CD14-positive monocyte (primary cell): ENCODE measurements at regions not wholly inside any gene's neighbourhood (a gene's known extent, or its start where the extent isn't known, plus 50 kb on each side); places are given as distances from the start of the nearest gene placed in this dataset.

Experiments used
- DNase-seq, 3 donors: peaks; one replicate each; pipeline ENCODE4 v3.0.0-alpha.2; 2011 to 2022
- H2AFZ ChIP-seq: 2 replicates; pipeline ENCODE4 v1.6.0; 2012; ENCODE audit warnings: mild to moderate bottlenecking, low read depth, low read length, inconsistent platforms; ENCODE audit not compliant: insufficient read depth, poor library complexity, severe bottlenecking
- H3K27ac ChIP-seq, 2 donors: 1 replicate in 1 of 2; 2 replicates in 1 of 2; pipeline ENCODE4 v1.5.1; 2012 to 2013; ENCODE audit warnings: low read length in 2 of 2, control low read depth in 1 of 2, inconsistent platforms in 1 of 2, low read depth in 1 of 2, mild to moderate bottlenecking in 1 of 2
- H3K27me3 ChIP-seq, 2 donors: one replicate each; pipeline versions ENCODE4 v1.6.0 to v1.6.1; 2011 to 2013; ENCODE audit warnings: low read length in 2 of 2; ENCODE audit not compliant: control insufficient read depth in 2 of 2, insufficient read depth in 2 of 2
- H3K36me3 ChIP-seq, 2 donors: replicated peaks in 1 of 2; 1 replicate in 1 of 2; 2 replicates in 1 of 2; pipeline versions ENCODE4 v1.5.1 to v1.6.1; 2012 to 2013; ENCODE audit warnings: low read length in 2 of 2, control low read depth in 1 of 2, inconsistent platforms in 1 of 2, mild to moderate bottlenecking in 1 of 2; ENCODE audit not compliant: insufficient read depth in 2 of 2, control insufficient read depth in 1 of 2
- H3K4me1 ChIP-seq, 2 donors: 1 replicate in 1 of 2; 2 replicates in 1 of 2; pipeline versions ENCODE4 v1.5.1 to v1.6.1; 2012 to 2013; ENCODE audit warnings: low read length in 2 of 2, control low read depth in 1 of 2, inconsistent platforms in 1 of 2, mild to moderate bottlenecking in 1 of 2, moderate library complexity in 1 of 2; ENCODE audit not compliant: insufficient read depth in 2 of 2, control insufficient read depth in 1 of 2
- H3K4me2 ChIP-seq: replicated peaks from 2 replicates; pipeline ENCODE3; 2012; ENCODE audit warnings: low read length, moderate library complexity, mild to moderate bottlenecking; ENCODE audit not compliant: poor library complexity, severe bottlenecking; ENCODE audit errors: extremely low read depth
- H3K4me3 ChIP-seq, 3 experiments: fragments of 200-600 bp in 1 of 3; sonication (generic) in 1 of 3; replicated peaks in 1 of 3; 1 replicate in 2 of 3; 2 replicates in 1 of 3; pipeline ENCODE4 v1.5.1; 2011 to 2013; ENCODE audit warnings: low read length in 3 of 3, mild to moderate bottlenecking in 3 of 3, control low read depth in 2 of 3, low read depth in 2 of 3, inconsistent platforms in 1 of 3, moderate library complexity in 1 of 3
- H3K79me2 ChIP-seq: 2 replicates; pipeline ENCODE4 v1.6.0; 2012; ENCODE audit warnings: mild to moderate bottlenecking, control low read depth, inconsistent platforms, low read length, moderate library complexity; ENCODE audit not compliant: insufficient read depth
- H3K9ac ChIP-seq: 2 replicates; pipeline ENCODE4 v1.6.0; 2017; ENCODE audit warnings: low read length, mild to moderate bottlenecking; ENCODE audit not compliant: insufficient read depth, poor library complexity, severe bottlenecking
- H3K9me3 ChIP-seq, 2 donors: replicated peaks in 1 of 2; 1 replicate in 1 of 2; 2 replicates in 1 of 2; pipeline versions ENCODE4 v1.5.1 to v1.6.1; 2012 to 2013; ENCODE audit warnings: low read length in 2 of 2, control low read depth in 1 of 2; ENCODE audit not compliant: control insufficient read depth in 1 of 2, insufficient read depth in 1 of 2
- H4K20me1 ChIP-seq: 2 replicates; pipeline ENCODE4 v1.6.0; 2012; ENCODE audit warnings: mild to moderate bottlenecking, low read length, control low read depth, moderate library complexity; ENCODE audit not compliant: insufficient read depth
- H3K27ac Mint-ChIP-seq, 7 donors: one replicate each; pipeline ENCODE4 v1.8.0; 2020; ENCODE audit warnings: mild to moderate bottlenecking in 7 of 7, mixed read lengths in 7 of 7, moderate library complexity in 6 of 7, inconsistent platforms in 2 of 7
- H3K27me3 Mint-ChIP-seq, 3 donors: one replicate each; pipeline ENCODE4 v1.8.0; 2021 to 2022; ENCODE audit warnings: low read depth in 3 of 3, mild to moderate bottlenecking in 3 of 3, mixed read lengths in 3 of 3, moderate library complexity in 3 of 3, inconsistent platforms in 1 of 3
- H3K36me3 Mint-ChIP-seq, 2 donors: one replicate each; pipeline ENCODE4 v1.8.0; 2020; ENCODE audit warnings: mixed read lengths in 2 of 2, inconsistent platforms in 1 of 2, mild to moderate bottlenecking in 1 of 2
- H3K4me1 Mint-ChIP-seq: one replicate; pipeline ENCODE4 v1.8.0; 2020; ENCODE audit warnings: mild to moderate bottlenecking, mixed read lengths
- H3K4me3 Mint-ChIP-seq, 2 donors: one replicate each; pipeline ENCODE4 v1.8.0; 2020; ENCODE audit warnings: mild to moderate bottlenecking in 2 of 2, mixed read lengths in 2 of 2, moderate library complexity in 1 of 2
- H3K9me3 Mint-ChIP-seq, 7 donors: one replicate each; pipeline ENCODE4 v1.8.0; 2020 to 2022; ENCODE audit warnings: mixed read lengths in 7 of 7, mild to moderate bottlenecking in 6 of 7, moderate library complexity in 6 of 7, inconsistent platforms in 2 of 7
- WGBS: methylation state at CpG from one replicate; pipeline ENCODE4 v1.1.5; 2013; ENCODE audit warnings: missing lambda C conversion rate; ENCODE audit not compliant: insufficient coverage; 5-methylcytosine and 5-hydroxymethylcytosine counted together
- intact Hi-C, 2 donors: fragments of 100-400 bp; cut with micrococcal nuclease; formaldehyde crosslinking; loops; one replicate each; pipeline versions ENCODE4 v1.15.0 to v1.15.1; 2023
- TF ChIP-seq, protein P1 (sequence below): fragments of 200-600 bp; IDR thresholded peaks from one replicate; pipeline ENCODE4 v1.8.0; 2022; ENCODE audit warnings: antibody characterized with exemption, mild to moderate bottlenecking

DNA sequence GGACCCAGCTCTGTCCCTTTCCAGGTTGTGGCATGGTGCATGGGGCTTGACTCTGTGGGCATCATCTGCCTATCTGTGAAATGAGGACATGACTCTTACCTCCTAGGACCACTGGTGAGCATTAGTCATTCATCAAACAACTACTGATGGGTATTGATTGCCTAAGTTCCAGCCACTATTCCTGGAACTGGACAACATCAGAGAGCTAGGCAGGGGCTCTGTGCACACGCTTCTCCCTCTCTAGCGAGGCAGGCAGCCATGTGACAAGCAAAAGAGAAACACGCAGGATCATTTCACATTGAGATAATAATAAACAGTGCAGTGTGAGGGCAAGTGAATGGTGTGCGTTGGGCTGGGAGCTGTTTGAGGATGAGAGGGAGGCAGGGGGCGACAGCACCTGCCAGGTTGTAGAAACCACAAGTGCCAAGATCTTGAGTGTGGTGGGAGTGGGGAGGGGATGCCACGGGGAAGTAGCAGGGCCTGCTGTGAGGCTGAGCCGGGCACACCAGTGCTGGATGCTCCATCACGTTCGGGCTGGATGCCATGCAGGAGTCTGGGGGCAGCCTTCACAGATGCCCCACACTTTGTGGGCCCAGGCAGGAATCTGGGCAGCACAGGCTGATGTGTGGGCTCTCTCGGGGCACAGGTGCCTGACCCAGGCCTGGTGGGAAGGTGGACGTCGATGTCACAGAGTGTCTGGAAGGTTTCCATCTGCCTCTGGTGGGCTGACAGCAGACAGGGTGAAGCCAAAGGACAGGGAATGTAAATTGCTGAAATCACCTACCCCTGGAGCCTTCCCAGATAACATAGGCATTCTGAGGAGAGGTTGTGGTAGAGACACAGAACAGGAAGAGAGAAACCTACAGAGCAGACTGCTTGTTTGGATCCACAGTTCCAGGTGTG is 405.5 kb downstream of the RPS24 start:
- H3K27me3 ChIP-seq = no peaks in the 10 kb centered on the region
- H4K20me1 ChIP-seq = no peaks in the 10 kb centered on the region
- no peaks in the 10 kb centered on the region for H3K36me3 ChIP-seq
- no peak overlapping the region for H3K27ac ChIP-seq
- TF ChIP-seq, protein P1, sequence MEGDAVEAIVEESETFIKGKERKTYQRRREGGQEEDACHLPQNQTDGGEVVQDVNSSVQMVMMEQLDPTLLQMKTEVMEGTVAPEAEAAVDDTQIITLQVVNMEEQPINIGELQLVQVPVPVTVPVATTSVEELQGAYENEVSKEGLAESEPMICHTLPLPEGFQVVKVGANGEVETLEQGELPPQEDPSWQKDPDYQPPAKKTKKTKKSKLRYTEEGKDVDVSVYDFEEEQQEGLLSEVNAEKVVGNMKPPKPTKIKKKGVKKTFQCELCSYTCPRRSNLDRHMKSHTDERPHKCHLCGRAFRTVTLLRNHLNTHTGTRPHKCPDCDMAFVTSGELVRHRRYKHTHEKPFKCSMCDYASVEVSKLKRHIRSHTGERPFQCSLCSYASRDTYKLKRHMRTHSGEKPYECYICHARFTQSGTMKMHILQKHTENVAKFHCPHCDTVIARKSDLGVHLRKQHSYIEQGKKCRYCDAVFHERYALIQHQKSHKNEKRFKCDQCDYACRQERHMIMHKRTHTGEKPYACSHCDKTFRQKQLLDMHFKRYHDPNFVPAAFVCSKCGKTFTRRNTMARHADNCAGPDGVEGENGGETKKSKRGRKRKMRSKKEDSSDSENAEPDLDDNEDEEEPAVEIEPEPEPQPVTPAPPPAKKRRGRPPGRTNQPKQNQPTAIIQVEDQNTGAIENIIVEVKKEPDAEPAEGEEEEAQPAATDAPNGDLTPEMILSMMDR = no peak
- no peaks in the 10 kb centered on the region for H3K9me3 ChIP-seq
- Mint-ChIP-seq H3K9me3 (no peaks in the 10 kb centered on the region), H3K4me3 (no peak overlapping the region), H3K27me3 (peaks cover 2 to 8% (median 6%) of the 10 kb centered on the region in 3 donors), H3K4me1 (no peaks in the 10 kb centered on the region), H3K27ac (peak overlapping the region in 2 of 7 donors; percentile 9 to 60), H3K36me3 (no peaks in the 10 kb centered on the region)
- intact Hi-C loops = no loop called here
- H3K9ac ChIP-seq = no peak overlapping the region
- DNase-seq = no peak
- H3K4me1 ChIP-seq = no peaks in the 10 kb centered on the region
- 80% methylated on average over 7 of the region's 12 CpGs for WGBS
- H2AFZ ChIP-seq = no peak overlapping the region
- H3K79me2 ChIP-seq = no peaks in the 10 kb centered on the region
- no peak overlapping the region for H3K4me3 ChIP-seq
- no peak overlapping the region for H3K4me2 ChIP-seq

DNA sequence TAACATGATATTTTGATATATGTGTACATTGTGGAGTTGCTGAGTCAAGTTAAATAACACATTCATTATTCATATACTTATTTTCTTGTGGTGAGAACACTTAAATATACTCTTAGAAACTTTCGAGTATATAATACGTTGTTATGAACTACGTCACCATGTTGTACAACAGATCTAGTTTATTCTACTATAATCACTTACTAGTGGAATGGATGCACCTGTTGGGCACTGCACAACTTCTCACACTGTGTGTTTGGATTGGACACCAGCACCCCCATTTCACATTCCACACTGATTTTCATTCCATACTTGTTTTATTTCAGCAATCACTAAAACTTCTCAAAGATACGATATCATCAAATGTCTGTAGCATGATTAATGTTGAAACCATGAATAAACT is 407.3 kb downstream of the RPS24 start:
- WGBS = no CpG with 5 or more reads among the region's 4 CpGs
- H3K27ac ChIP-seq = no peak overlapping the region
- H4K20me1 ChIP-seq = no peaks in the 10 kb centered on the region
- no peak for DNase-seq
- H3K27ac Mint-ChIP-seq = no peak overlapping the region
- no peaks in the 10 kb centered on the region for H3K36me3 Mint-ChIP-seq
- no peak overlapping the region for H3K4me3 Mint-ChIP-seq
- no peaks in the 10 kb centered on the region for H3K9me3 Mint-ChIP-seq
- no peaks in the 10 kb centered on the region for H3K36me3 ChIP-seq
- no peak overlapping the region for H3K9ac ChIP-seq
- H3K79me2 ChIP-seq = no peaks in the 10 kb centered on the region
- no peaks in the 10 kb centered on the region for H3K4me1 Mint-ChIP-seq
- H3K9me3 ChIP-seq = no peaks in the 10 kb centered on the region
- no peak overlapping the region for H3K4me3 ChIP-seq
- H2AFZ ChIP-seq = no peak overlapping the region
- H3K4me2 ChIP-seq = no peak overlapping the region
- H3K27me3 ChIP-seq = no peaks in the 10 kb centered on the region
- H3K27me3 Mint-ChIP-seq = peaks cover 2 to 6% (median 4%) of the 10 kb centered on the region in 3 donors
- TF ChIP-seq, protein P1 = no peak
- H3K4me1 ChIP-seq = no peaks in the 10 kb centered on the region
- intact Hi-C loops = no loop called here
